GM23248 (cell line): ENCODE measurements at regions not wholly inside any gene's neighbourhood (a gene's known extent, or its start where the extent isn't known, plus 50 kb on each side); places are given as distances from the start of the nearest gene placed in this dataset.

Experiments used
- DNase-seq: peaks from one replicate; pipeline ENCODE4 v3.0.0-alpha.2; 2015
- H2AFZ ChIP-seq: fragments of 200-600 bp; sonication (generic); 2 replicates; pipeline ENCODE4 v1.6.1; 2016; ENCODE audit warnings: antibody characterized with exemption
- H3F3A ChIP-seq: fragments of 200-600 bp; sonication (generic); 2 replicates; pipeline ENCODE4 v1.6.1; 2016; ENCODE audit warnings: mild to moderate bottlenecking, antibody characterized with exemption, mixed run types; ENCODE audit not compliant: insufficient read depth
- H3K27ac ChIP-seq: fragments of 200-600 bp; sonication (generic); 2 replicates; pipeline ENCODE4 v1.5.1; 2016; ENCODE audit warnings: mild to moderate bottlenecking
- H3K27me3 ChIP-seq: fragments of 200-600 bp; sonication (generic); replicated peaks from 2 replicates; pipeline ENCODE4 v1.6.1; 2016; ENCODE audit warnings: mild to moderate bottlenecking; ENCODE audit not compliant: insufficient read depth
- H3K36me3 ChIP-seq: fragments of 200-600 bp; sonication (generic); 2 replicates; pipeline ENCODE4 v1.6.1; 2016; ENCODE audit warnings: low read depth, mild to moderate bottlenecking
- H3K4me1 ChIP-seq: fragments of 200-600 bp; sonication (generic); 2 replicates; pipeline ENCODE4 v1.6.1; 2016; ENCODE audit warnings: mild to moderate bottlenecking; ENCODE audit not compliant: insufficient read depth
- H3K4me2 ChIP-seq: fragments of 200-600 bp; sonication (generic); one replicate; pipeline ENCODE4 v1.6.1; 2016; ENCODE audit warnings: mild to moderate bottlenecking; ENCODE audit not compliant: unreplicated experiment
- H3K4me3 ChIP-seq: fragments of 200-600 bp; sonication (generic); 2 replicates; pipeline ENCODE4 v1.5.1; 2016; ENCODE audit warnings: mild to moderate bottlenecking
- H3K79me2 ChIP-seq: fragments of 200-600 bp; sonication (generic); 2 replicates; pipeline ENCODE4 v1.6.1; 2016; ENCODE audit warnings: mild to moderate bottlenecking; ENCODE audit not compliant: insufficient read depth
- H3K9ac ChIP-seq: fragments of 200-600 bp; sonication (generic); 2 replicates; pipeline ENCODE4 v1.6.1; 2016; ENCODE audit warnings: mild to moderate bottlenecking
- H3K9me2 ChIP-seq: fragments of 200-600 bp; sonication (generic); 2 replicates; pipeline ENCODE4 v1.6.1; 2016; ENCODE audit warnings: mixed run types, mild to moderate bottlenecking, moderate library complexity; ENCODE audit not compliant: insufficient read depth
- H3K9me3 ChIP-seq: fragments of 200-600 bp; sonication (generic); one replicate; pipeline ENCODE4 v1.6.1; 2017; ENCODE audit warnings: low read depth
- H4K20me1 ChIP-seq: fragments of 200-600 bp; sonication (generic); 2 replicates; pipeline ENCODE4 v1.6.0; 2016; ENCODE audit not compliant: insufficient read depth
- EZH2 ChIP-seq: fragments of 200-600 bp; sonication (generic); IDR thresholded peaks from 2 replicates; pipeline ENCODE4 v1.6.1; 2018; ENCODE audit warnings: antibody characterized with exemption, mild to moderate bottlenecking; ENCODE audit not compliant: insufficient read depth, poor library complexity, severe bottlenecking
- EZH2phosphoT487 ChIP-seq: fragments of 200-600 bp; sonication (generic); IDR thresholded peaks from 2 replicates; pipeline ENCODE4 v1.6.1; 2018; ENCODE audit warnings: antibody characterized with exemption, moderate library complexity, mild to moderate bottlenecking, low read depth; ENCODE audit not compliant: insufficient read depth
- WGBS, 2 experiments: methylation state at CpG; one replicate each; pipeline ENCODE4 v1.1.6; 2015 to 2017; ENCODE audit warnings: low lambda C conversion rate in 2 of 2, low coverage in 1 of 2; ENCODE audit errors: missing lambda C conversion rate in 2 of 2; 5-methylcytosine and 5-hydroxymethylcytosine counted together
- in situ Hi-C: fragments of 300-500 bp; cut with MboI; formaldehyde crosslinking; loops from 2 replicates; pipeline ENCODE4 v1.15.0; 2020

GRCh38 chr5:74192606-74193299, 447.8 kb downstream of the ENC1 start:
- Histone ChIP-seq H3K27ac (no peak overlapping the region), H3K9ac (no peak overlapping the region), H3K79me2 (no peaks in the 10 kb centered on the region), H3K9me3 (no peaks in the 10 kb centered on the region), H4K20me1 (no peaks in the 10 kb centered on the region), H3K4me3 (no peak overlapping the region), H3F3A (no peaks in the 10 kb centered on the region), H3K36me3 (no peaks in the 10 kb centered on the region), H3K4me2 (no peak overlapping the region), H3K27me3 (no peaks in the 10 kb centered on the region), H2AFZ (no peak overlapping the region), H3K4me1 (no peaks in the 10 kb centered on the region), H3K9me2 (no peaks in the 10 kb centered on the region)
- in situ Hi-C loops = no loop called here
- peak; percentile 46 for DNase-seq
- 52 to 56% methylated on average over 9 of the region's 9 CpGs for WGBS, 2 experiments
- TF ChIP-seq EZH2 (no peak), EZH2phosphoT487 (no peak)

- H3K27ac ChIP-seq = no peak overlapping the region
- H3K4me2 ChIP-seq = no peak overlapping the region
- no peak for TF ChIP-seq EZH2phosphoT487
- TF ChIP-seq EZH2 = no peak
- no peaks in the 10 kb centered on the region for H3K27me3 ChIP-seq
- H3K4me1 ChIP-seq = peaks cover 12% of the 10 kb centered on the region; the same call in 1 of the 2 replicates
- no peaks in the 10 kb centered on the region for H3K9me3 ChIP-seq
- in situ Hi-C loops = no loop called here
- no peak overlapping the region for H3K4me3 ChIP-seq
- no peak overlapping the region for H3K9ac ChIP-seq
- no peaks in the 10 kb centered on the region for H3K79me2 ChIP-seq
- H4K20me1 ChIP-seq = no peaks in the 10 kb centered on the region
- H3K9me2 ChIP-seq = no peaks in the 10 kb centered on the region
- no peaks in the 10 kb centered on the region for H3K36me3 ChIP-seq
- H2AFZ ChIP-seq = no peak overlapping the region
- DNase-seq = peak; percentile 9
- H3F3A ChIP-seq = peaks cover 11% of the 10 kb centered on the region; the same call in 1 of the 2 replicates
- WGBS, 2 experiments = 88 to 97% methylated on average over 2 of the region's 2 CpGs
These were observed 452.0 kb downstream of the ENC1 start for GRCh38 chr5:74188351-74189105.

- no peaks in the 10 kb centered on the region for H3K27me3 ChIP-seq
- H3K9me2 ChIP-seq = no peaks in the 10 kb centered on the region
- no peak overlapping the region for H2AFZ ChIP-seq
- no peaks in the 10 kb centered on the region for H3K36me3 ChIP-seq
- no peak overlapping the region for H3K4me3 ChIP-seq
- H3K79me2 ChIP-seq = no peaks in the 10 kb centered on the region
- H3K4me1 ChIP-seq = peaks cover 12% of the 10 kb centered on the region; the same call in 1 of the 2 replicates
- in situ Hi-C loops = no loop called here
- peaks cover 11% of the 10 kb centered on the region; the same call in 1 of the 2 replicates for H3F3A ChIP-seq
- TF ChIP-seq EZH2phosphoT487 (no peak), EZH2 (no peak)
- H3K9me3 ChIP-seq = no peaks in the 10 kb centered on the region
- H4K20me1 ChIP-seq = no peaks in the 10 kb centered on the region
- H3K9ac ChIP-seq = no peak overlapping the region
- DNase-seq = no peak
- 93 to 97% methylated on average over 1 of the region's 1 CpG for WGBS, 2 experiments
- H3K4me2 ChIP-seq = no peak overlapping the region
- no peak overlapping the region for H3K27ac ChIP-seq
These were observed 452.8 kb downstream of the ENC1 start for GRCh38 chr5:74187757-74188156.

GRCh38 chr5:74186356-74187315, 453.9 kb downstream of the ENC1 start:
- TF ChIP-seq EZH2 (no peak), EZH2phosphoT487 (no peak)
- no peak overlapping the region for H3K9ac ChIP-seq
- no peak overlapping the region for H3K4me2 ChIP-seq
- no peak overlapping the region for H3K27ac ChIP-seq
- H3K36me3 ChIP-seq = no peaks in the 10 kb centered on the region
- H3K79me2 ChIP-seq = no peaks in the 10 kb centered on the region
- DNase-seq = peak; percentile 60
- no peaks in the 10 kb centered on the region for H4K20me1 ChIP-seq
- peaks cover 11% of the 10 kb centered on the region; the same call in 1 of the 2 replicates for H3F3A ChIP-seq
- peaks cover 12% of the 10 kb centered on the region; the same call in 1 of the 2 replicates for H3K4me1 ChIP-seq
- H3K4me3 ChIP-seq = no peak overlapping the region
- WGBS, 2 experiments = 74 to 76% methylated on average over 6 of the region's 6 CpGs
- in situ Hi-C loops = no loop called here
- no peaks in the 10 kb centered on the region for H3K27me3 ChIP-seq
- H2AFZ ChIP-seq = no peak overlapping the region
- no peaks in the 10 kb centered on the region for H3K9me3 ChIP-seq
- H3K9me2 ChIP-seq = no peaks in the 10 kb centered on the region
